NCI-H187 treated with DMSO at 0.1 percent for 48 hours (cell line): ENCODE measurements at regions not wholly inside any gene's neighbourhood (a gene's known extent, or its start where the extent isn't known, plus 50 kb on each side); places are given as distances from the start of the nearest gene placed in this dataset.
A peak's percentile ranks its signal among the peaks of the same experiment; 100 is the strongest.

Experiments
- DNase-seq: peaks from one replicate; lab custom pipeline; 2025; lab: John Stamatoyannopoulos, UW

DNA sequence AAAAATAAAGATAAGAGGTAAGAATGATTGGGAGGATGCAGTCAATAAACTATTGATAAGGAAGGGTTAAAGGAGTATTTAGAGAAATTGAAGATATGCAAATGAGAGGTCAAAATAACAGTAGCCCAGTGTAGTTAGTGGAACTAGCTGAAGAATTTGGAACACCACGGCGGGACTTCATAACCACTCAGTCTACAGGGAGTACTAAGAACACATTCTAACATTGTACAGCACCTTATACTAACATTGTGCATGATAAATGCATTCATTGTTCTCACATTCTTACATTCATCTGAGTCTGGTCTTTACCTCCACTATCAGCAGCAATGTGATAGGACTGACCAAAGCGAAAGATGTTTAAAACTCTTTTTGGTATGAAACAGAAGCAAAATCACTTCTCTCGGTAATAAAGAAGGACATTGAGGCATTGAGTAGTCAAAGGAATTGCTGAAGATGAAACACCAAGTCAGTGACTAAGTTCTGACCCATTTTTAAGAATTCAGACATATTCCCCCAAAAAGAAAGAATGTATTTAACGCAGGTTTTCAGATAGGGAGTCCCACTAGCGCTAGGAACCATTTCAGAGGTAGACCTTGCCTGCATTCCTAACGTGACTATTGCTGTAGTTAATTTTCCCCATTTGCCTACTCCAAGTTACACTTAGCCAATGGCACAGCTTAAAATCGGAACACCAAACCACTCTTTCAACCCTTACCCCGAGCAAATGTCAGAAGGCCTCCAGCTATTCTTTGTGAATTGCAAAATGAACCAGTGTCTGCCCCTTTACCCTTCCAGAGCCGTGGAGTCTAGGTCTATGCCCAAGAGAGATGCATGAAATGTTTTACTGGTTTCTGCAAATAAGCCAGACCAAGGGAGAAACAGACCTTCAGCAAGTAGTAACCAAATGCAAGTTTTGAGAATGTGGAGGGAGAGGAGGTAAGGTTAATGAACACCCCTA is 108.8 kb upstream of the IRF2BP2 start:
- DNase-seq, result no peak

DNA sequence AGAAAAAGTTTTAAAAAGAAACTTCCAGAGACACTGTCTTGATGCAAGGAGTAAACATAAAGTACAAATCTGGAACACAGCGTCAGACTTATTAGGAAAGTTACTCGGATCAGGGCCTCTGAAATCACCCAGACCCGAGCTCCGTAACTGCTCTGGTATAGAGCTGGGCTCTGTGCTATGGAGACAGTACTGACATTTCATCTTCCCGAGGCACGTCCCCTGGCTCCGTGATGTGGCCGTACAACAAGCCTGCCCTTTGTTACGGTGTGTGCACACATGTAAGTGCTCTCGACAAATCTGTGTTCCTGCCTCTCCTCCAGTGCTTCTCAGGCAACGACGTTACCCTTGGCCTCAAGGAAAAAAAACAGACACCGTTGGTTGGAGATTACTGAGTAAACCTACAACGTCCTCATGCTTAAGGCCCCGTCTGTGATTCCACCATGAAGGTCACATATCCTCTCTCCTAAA is 107.0 kb upstream of the IRF2BP2 start:
- DNase-seq, result peak; percentile 29

DNA sequence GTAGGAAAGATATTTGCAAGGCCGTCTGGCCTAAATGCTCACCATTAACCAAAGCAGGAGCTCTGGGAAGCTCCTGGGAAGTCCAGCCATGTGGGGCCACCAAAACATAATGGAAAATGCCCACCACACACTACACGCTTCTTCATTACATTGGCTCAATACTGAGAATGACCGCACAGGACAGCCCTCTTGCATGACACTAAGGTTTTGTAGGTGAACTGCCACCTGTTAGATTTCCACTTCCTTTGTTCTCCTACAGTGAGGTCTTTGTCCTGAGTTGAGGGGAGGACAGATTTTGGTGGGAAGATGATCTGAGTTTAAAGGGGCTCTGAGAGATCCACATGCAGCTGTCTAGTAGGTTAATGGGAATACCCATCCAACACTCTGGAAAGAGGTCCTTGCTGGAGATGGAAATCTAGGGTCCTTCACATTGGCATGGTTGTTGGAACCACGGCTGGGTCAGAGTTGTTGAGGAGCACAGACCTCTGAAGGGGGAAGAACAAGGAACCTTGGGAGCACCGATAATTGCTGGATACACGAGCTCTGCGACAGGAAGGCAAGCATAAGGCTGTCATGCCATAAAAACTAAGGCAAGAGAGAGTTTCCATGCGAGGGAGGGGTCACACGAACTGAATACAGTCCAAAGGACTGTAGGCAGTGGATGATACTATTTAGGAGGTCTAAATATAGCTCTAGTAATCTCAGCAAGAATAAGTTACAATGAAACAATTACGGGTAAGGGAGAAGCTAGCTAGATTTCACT is 105.5 kb upstream of the IRF2BP2 start:
- DNase-seq, result no peak

DNA sequence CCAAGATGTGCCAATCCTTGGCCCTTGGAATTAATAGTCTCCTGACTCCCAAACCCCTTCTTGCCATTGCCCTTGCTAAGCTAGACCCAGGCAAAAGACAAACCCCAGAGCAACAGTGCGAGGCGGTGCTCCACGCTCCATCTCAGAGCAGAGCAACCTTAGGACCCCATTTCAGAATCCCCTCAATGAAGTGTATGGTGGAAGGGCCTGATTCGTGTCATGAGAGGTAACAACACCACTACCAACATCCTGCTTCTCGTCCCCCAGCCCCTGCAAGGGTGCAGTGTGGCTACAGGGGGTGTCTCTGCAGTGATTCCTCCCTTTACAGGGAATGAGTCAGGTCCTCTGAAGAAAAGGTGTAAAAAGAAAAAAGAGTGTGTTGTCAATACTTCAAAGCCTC is 103.9 kb upstream of the IRF2BP2 start:
- no peak for DNase-seq

DNA sequence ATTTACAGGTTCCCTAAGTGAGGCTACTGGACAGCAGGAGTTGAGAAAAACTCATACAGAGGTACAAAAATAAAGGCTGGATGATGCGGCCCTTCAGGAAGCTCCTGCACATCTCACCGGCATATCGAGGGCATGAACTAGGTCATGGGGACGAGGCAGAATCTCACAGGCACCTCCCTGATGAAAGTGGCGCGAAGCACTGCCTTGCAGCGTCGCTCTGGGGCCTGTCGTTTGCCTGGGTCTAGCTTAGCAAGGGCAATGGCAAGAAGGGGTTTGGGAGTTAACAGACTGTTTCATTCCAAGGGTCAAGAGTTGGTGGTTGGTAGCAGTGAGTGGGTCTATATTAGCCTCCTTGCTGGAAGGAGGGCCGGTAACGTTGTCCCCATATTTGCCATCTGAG is 103.5 kb upstream of the IRF2BP2 start:
- no peak for DNase-seq

DNA sequence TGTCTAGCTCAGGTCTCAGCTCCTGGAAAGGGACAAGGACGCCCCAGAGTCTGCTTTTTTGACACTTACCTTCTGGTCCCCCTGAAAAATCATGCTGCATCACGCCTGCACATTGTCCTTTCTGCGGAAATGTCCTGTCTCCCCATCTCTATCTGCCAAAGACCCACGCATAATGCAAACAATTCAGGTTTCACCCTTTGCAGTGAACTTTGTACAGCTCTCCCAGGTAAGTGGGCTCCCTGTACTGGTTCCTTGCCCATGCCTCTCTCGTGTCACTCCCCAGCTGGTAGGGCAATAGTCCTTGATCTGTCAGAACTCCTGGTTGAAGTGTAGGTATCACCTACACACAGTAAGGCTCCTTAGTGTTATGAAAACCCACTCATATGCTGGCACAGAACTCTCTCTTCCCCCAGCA is 102.9 kb upstream of the IRF2BP2 start:
- DNase-seq, result no peak

DNA sequence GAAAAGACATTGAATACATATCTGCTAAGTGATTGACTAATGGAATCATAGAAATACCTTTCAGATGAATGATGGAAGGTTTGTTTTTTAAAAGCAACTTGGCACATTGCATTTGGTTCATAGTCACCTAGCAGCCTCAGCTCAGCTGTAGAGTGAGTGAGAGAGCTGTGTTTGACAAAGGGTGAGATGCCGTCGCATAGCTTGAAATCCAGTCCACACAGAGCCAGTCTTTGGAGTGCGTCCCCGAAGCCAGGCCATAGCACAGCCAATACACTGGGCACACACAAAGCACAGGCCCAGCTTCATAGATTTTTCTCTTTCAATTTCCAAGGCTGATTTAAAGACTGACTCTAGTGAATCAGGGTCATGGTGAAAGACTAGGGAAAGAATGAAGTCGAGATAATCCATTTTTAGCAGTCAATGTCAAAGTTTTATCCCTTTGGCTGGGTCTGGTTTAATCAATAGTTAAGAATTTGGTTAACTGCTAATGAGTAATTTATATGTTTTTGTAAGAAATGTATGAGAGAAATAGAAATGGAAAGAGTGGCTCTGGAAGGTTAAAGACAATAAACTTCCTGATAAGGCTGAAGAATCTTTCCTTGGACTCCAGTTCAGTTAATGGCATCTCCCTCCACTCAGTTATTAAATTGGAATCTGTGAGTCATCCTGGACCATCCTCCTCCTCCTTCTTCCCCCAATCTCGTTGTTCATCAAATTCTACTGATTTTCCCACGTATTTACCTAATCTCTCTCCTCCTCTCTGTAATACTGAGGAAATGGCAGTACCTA is 101.2 kb upstream of the IRF2BP2 start:
- DNase-seq, result no peak

DNA sequence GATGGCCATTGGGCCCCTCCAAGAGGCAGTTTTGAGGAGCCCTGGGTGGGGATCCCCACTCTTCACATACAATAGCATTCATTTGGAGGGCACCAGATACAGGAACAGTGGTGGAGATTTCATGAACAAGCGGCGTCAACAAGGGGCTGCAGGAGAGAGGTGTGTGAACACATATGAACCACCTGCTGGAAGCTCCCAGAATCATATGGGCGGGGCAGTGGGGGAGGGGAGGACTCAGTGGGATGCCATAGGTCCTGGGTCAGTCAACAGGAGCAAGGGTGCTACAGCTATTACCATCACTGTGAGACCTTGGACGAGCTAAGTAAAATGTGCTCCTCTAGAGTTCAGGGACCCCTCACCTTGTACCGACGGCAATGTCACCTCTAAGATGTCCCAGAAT is 100.4 kb upstream of the IRF2BP2 start:
- no peak for DNase-seq

DNA sequence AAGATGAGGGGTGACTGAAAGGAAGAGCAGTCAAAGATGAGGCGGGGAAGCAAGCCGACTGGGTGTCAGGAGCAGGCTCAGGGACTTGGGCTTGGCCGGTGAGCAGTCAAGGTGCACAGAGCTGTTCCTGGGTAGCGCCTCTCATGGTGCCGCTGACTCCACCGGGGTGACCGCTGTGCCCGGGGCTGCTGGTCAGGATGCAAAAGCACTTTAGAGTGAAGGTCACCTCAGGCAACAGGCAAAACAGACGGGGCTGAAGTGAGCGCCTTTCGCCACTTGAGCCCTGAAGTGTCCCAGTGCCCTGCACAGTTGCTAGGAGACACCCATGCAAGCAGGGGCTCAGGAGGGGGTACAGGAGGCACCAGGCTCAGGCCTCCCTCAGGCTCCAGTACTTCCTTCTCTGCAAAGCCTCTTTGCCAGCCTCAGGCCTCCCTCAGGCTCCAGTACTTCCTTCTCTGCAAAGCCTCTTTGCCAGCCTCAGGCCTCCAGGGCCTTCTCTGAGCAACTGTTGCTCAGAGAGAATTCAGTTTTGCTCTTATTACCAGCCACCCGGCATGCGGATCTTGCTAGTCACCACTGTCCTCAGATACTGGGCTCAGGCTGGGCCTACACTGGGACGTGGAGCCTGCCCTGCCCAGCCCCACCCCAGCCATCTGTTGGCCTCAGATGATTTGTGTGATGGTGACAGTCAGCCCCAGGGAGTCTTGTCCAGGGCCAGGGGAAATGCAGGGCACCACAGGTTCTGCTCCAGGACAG is 99.7 kb upstream of the IRF2BP2 start:
- DNase-seq, result no peak

DNA sequence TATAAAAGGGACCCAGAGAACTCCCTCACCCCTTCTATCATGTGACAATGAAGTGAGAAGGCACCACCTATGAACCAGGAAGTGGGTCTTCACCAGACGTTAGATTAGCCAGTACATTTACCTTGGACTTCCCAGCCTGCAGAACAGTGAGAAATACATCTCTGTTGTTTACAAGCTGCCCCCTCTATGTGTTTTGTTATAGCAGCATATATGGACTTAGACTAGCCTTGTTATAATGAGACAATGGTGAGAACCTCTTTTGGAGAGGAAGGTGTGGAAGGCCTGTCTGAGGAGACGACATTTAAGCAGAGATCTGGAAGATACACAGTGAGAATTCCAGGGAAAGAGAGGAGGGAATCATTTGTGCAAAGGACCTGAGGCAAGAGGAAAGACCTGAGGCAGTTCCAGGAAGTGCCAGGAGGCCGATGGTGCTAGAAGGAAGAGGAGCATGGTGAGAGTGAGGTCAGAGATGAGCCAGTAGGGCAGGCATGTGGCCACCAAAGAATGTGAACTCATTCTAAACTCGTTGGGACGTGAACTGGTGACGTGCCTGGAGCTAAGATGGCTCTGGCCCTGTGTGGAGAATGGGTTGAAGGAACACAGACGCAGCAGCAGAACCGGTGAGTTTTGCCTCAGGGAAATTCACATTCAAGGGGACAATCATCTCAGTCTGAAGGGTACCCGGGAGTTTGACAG is 98.9 kb upstream of the IRF2BP2 start:
- DNase-seq, result no peak

DNA sequence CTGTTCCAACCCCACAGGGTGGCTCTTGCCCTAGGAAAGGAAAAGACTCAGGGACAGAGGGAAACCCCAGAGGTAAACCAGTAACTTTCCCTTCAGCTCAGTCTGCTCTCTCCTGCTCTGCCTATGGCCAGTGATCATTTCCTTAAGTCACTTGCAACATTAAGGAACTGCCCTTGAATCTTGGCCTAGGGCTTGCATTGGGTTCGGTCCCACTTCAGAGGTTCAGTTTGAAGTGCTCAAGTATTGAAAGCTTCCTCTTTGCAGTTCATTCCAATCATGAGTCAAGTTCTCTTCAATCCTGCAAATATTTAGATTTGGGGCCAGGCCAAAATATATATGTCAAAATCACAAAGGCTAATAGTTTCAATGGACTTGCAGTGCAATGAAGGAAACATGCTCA is 97.7 kb upstream of the IRF2BP2 start:
- no peak for DNase-seq

DNA sequence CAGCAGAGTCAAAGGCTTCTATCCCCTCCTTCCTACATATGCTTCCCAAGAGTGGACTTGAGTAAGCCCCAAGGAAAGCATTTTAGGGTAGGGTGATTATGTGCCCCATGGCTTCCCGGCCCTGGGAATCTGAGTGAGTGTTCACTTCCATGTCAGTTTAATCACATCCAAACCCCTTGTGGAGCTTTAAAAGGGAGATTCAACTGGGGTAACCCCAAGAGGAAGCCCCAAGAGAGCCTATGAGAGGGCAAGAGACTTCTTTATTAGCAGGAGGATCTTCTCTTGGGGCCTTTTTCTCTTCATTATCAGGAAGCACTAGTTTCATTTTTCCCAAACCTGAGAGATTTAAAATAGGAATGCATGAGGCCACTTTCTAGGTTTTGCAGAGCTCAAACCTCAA is 97.0 kb upstream of the IRF2BP2 start:
- DNase-seq, result no peak

DNA sequence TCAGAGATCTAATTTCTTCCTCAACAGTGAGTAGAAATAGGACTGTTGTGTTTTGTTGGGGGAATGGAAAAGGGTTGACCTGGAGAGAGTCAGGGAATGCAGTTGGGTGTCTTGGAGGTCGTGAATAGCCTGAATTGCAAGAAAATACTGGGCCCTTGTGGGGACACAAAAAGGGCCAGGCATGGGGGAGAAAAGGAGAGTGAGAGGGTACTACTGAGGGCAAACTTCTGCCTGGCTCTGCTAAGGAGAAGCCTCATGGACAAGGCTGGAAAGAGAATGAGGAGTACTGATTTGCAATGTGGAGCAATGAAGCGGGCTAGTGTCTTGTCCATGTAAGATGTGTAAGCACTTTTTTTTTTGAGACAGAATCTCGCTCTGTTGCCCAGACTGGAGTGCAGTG is 96.2 kb upstream of the IRF2BP2 start:
- DNase-seq, result no peak

DNA sequence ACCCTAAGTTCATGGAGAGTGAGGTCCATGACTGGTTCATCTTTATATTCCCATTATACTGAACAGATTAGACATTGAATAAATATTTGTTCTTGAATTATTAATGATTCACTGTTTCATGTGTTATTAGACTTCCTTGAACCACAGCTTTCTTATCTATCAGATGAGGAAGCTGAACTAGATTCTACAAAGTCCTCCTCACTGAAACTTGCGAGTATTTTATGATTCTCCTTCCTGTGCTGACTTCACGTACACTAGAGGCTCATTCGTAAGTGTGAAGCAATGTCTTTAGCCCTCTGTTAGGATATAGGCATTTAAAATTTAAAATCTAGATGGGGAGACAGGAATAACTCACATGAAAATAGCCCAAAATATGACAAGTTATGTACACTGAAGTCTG is 95.6 kb upstream of the IRF2BP2 start:
- DNase-seq, result no peak

DNA sequence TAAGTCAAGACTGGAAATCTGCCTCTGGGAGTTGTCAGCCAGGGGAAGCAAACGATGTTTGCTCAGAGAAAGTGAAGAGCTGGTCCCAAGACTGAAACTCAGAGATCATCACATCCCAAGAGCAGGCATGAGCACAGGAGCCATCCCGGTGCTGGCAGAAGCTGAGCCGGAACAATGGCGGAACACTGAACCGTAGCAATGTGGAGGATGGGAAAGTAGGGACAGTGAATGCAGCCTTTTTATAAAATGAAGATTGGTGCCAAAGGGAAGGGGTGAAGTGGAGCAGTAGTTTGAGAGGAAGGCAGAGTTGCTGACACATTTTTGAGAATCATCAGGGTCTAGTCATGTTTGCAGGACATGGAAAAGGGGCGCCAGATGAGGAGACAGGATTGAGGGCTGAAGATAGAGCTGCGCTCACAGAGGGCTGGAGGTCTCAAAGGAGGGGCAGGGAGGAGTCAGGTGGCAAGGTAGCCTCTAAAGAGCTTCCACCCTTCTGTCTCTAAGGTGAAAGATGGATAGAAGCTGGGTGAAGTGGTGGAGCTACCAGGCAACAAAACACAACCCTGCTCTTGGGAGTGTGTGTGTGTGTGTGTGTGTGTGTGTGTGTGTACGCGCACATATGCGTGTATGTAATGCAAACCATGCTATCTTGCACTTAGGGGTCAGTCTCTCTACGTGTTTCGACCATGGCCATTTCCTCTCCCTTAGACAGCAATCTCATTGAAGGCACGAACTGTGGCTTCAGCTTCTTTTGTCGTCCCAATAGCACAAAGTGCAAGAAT is 94.3 kb upstream of the IRF2BP2 start:
- no peak for DNase-seq

DNA sequence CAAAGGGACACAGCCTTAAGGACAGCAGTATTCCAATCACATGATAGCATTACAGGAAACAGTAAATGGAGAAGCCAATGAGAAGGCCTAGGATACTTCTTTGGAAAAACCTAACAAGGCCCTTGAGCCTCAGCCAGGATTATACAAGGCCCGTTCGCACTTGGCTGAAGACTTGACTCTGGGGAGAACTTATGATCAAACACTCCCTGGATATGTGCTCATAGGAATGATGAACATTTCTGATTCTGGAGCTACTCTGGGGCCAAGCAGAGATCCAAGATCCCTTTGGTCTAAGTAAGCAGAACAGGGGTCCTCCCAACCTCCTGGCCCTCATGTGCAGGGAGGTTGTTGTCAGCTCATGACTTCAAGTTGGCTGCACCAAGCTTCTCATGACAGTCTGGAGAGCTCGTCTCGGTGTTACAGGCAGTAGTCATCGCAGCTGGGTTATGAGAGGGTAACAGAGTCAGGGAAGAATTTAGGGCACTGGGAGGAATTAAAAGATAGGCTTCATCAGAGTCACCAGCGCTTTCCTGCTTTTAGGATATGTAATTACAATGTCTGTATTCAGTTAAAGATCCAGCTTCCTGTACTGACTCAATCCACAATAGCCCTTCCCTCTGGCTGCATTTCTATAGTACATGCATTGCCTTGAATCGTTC is 92.5 kb upstream of the IRF2BP2 start:
- DNase-seq, result no peak

DNA sequence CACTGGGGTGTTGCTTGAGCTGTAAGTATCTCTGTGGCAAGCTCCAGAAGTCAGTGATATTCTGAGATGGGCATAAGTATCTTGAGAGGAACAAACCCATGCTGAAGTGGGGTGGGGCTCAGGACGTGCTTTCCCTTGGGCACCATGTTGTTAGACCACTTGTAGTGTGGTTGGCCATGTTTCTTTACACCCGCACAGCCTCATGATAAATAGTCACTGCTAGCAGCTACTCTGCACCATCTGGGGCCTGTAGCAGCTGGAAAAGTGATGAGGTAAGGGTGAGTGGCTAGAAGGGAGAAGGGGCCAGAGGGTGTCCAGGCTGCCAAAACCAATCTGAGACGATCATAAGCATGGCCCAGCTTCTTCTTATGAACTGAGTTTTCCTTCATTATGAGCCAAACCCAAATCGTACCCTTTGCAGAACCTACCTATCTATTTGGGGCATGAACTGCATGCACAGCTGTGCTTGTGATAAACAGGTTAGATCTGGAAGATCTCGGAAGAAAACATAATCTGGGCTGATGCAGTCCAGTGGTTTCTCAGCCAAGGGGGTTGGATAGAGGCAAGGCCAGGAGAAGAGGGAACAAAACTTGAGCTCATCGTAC is 91.9 kb upstream of the IRF2BP2 start:
- no peak for DNase-seq

DNA sequence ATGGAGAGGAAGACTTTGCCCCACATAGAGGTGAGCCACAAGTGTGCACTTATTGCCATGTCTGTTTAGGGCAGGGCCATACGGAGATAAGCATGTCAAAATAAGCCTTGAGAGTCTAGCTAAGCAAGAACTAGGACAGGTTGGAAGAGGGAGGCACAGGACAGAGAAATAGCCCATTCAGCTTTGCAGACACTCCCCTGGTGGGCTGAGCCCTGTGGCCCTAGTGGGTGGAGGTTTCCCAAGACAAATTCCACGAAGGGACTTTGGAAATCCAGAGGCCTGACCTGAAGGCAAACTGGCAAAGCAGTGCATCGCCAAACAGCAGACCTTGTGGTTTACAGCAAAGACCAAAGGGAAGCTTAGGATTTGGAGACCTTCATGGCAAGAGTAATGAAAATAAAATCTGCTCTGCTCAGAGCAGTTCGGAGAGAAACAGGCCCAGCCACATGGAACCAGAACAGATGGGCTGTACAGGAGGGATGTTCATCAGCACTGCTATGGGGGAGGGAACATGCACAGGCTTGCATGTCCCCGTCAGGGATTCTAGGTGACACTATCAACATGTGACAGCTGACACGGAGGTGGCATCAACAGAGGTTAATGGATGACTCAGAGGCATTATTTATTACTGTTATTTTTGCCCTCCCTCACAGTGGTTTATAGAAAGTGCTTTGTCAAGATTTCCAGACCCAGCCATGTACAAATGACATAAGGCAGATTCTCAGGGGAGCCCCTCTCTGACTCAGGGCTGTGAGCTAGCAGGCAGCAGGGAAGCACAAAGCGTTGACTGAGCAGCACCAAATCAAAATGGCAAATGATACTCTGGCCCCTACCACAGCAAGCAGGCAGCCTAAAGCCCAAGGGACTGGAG is 90.1 kb upstream of the IRF2BP2 start:
- no peak for DNase-seq
